ENCODE measurements at regions not wholly inside any gene's neighbourhood (a gene's known extent, or its start where the extent isn't known, plus 50 kb on each side); places are given as distances from the start of the nearest gene placed in this dataset.

GRCh38 chr10:44060719-44061118 lies 324.2 kb downstream of the CXCL12 start:
- WGBS, 2 donors: 60 to 77% methylated on average over 2 of the region's 2 CpGs
- Histone ChIP-seq H3K27me3 (no peaks in the 10 kb centered on the region), H3K27ac (no peak overlapping the region), H3K36me3 (no peaks in the 10 kb centered on the region), H3K9me3 (no peaks in the 10 kb centered on the region), H3K4me1 (peaks cover 0 to 4% (median 1%) of the 10 kb centered on the region in 4 donors), H3K4me3 (no peak overlapping the region)
- DNase-seq (no peak), ATAC-seq (ENCODE audit: low FRiP score in 2 of 2) (no peak)
- no peak for TF ChIP-seq EP300 (IDR thresholded peaks at IDR 0.05)
- no peak for TF ChIP-seq POLR2AphosphoS5 (IDR thresholded peaks at IDR 0.05)
- no peak for TF ChIP-seq POLR2A (IDR thresholded peaks at IDR 0.05)
- no peak for TF ChIP-seq CTCF (IDR thresholded peaks at IDR 0.05)

- H3K9me3 ChIP-seq: no peaks in the 10 kb centered on the region
- H3K4me3 ChIP-seq: no peak overlapping the region
- H3K27ac ChIP-seq: no peak overlapping the region
- ATAC-seq (ENCODE audit: low FRiP score in 2 of 2) (no peak), DNase-seq (no peak)
- TF ChIP-seq POLR2AphosphoS5 (IDR thresholded peaks at IDR 0.05): no peak
- TF ChIP-seq POLR2A (IDR thresholded peaks at IDR 0.05): no peak
- TF ChIP-seq CTCF (IDR thresholded peaks at IDR 0.05): no peak
- no peak for TF ChIP-seq EP300 (IDR thresholded peaks at IDR 0.05)
- 41 to 52% methylated on average over 2 of the region's 2 CpGs for WGBS, 2 donors
- H3K27me3 ChIP-seq: no peaks in the 10 kb centered on the region
- H3K36me3 ChIP-seq: no peaks in the 10 kb centered on the region
- peaks cover 0 to 3% (median under 1%) of the 10 kb centered on the region in 4 donors for H3K4me1 ChIP-seq
Observed at GRCh38 chr10:44060221-44060620, 324.7 kb downstream of the CXCL12 start.

- Histone ChIP-seq H3K36me3 (no peaks in the 10 kb centered on the region), H3K4me3 (no peak overlapping the region), H3K9me3 (no peaks in the 10 kb centered on the region), H3K27me3 (no peaks in the 10 kb centered on the region), H3K27ac (no peak overlapping the region), H3K4me1 (no peaks in the 10 kb centered on the region)
- no peak for TF ChIP-seq CTCF (IDR thresholded peaks at IDR 0.05)
- no peak for TF ChIP-seq POLR2AphosphoS5 (IDR thresholded peaks at IDR 0.05)
- TF ChIP-seq POLR2A (IDR thresholded peaks at IDR 0.05): no peak
- TF ChIP-seq EP300 (IDR thresholded peaks at IDR 0.05): no peak
- no peak for ATAC-seq (ENCODE audit: low FRiP score in 2 of 2)
- no peak for DNase-seq
- 84 to 89% methylated on average over 3 of the region's 3 CpGs for WGBS, 2 donors
Observed at GRCh38 chr10:44058259-44058658, 326.6 kb downstream of the CXCL12 start.

GRCh38 chr10:44056967-44057805 lies 327.7 kb downstream of the CXCL12 start:
- ATAC-seq (ENCODE audit: low FRiP score in 2 of 2): no peak
- Histone ChIP-seq H3K27me3 (no peaks in the 10 kb centered on the region), H3K9me3 (no peaks in the 10 kb centered on the region), H3K4me3 (no peak overlapping the region), H3K4me1 (no peaks in the 10 kb centered on the region), H3K27ac (no peak overlapping the region), H3K36me3 (no peaks in the 10 kb centered on the region)
- peak in 1 of 2 donors; percentile 52 for DNase-seq
- TF ChIP-seq POLR2AphosphoS5 (IDR thresholded peaks at IDR 0.05): no peak
- no peak for TF ChIP-seq EP300 (IDR thresholded peaks at IDR 0.05)
- TF ChIP-seq POLR2A (IDR thresholded peaks at IDR 0.05): no peak
- TF ChIP-seq CTCF (IDR thresholded peaks at IDR 0.05): no peak
- 63 to 66% methylated on average over 26 to 27 of the region's 27 CpGs for WGBS, 2 donors

GRCh38 chr10:44056206-44056605 lies 328.7 kb downstream of the CXCL12 start:
- TF ChIP-seq POLR2AphosphoS5 (IDR thresholded peaks at IDR 0.05): no peak
- no peak for TF ChIP-seq EP300 (IDR thresholded peaks at IDR 0.05)
- Histone ChIP-seq H3K4me1 (no peaks in the 10 kb centered on the region), H3K36me3 (no peaks in the 10 kb centered on the region), H3K9me3 (no peaks in the 10 kb centered on the region), H3K27ac (no peak overlapping the region), H3K4me3 (no peak overlapping the region), H3K27me3 (no peaks in the 10 kb centered on the region)
- DNase-seq (no peak), ATAC-seq (ENCODE audit: low FRiP score in 2 of 2) (peak in 1 of 2 donors; percentile 59)
- WGBS, 2 donors: 86 to 89% methylated on average over 11 to 13 of the region's 13 CpGs
